Esophagus squamous epithelium (tissue), 4 donors: ENCODE measurements at regions not wholly inside any gene's neighbourhood (a gene's known extent, or its start where the extent isn't known, plus 50 kb on each side); places are given as distances from the start of the nearest gene placed in this dataset.

Source experiments
- POLR2A ChIP-seq, 4 donors: fragments of 450-650 bp; IDR thresholded peaks; one replicate each; pipeline ENCODE4 v1.6.1; 2017; ENCODE audit warnings: antibody characterized with exemption in 4 of 4, mild to moderate bottlenecking in 4 of 4, moderate library complexity in 3 of 4
- TF ChIP-seq, protein P1 (sequence below), 6 experiments: fragments of 450-650 bp in 4 of 6; fragments of 200-600 bp in 2 of 6; sonication (generic) in 2 of 6; IDR thresholded peaks; one replicate each; pipeline ENCODE4 v1.5.1; 2016 to 2019; ENCODE audit warnings: antibody characterized with exemption in 6 of 6, mild to moderate bottlenecking in 4 of 6, moderate library complexity in 4 of 6

DNA sequence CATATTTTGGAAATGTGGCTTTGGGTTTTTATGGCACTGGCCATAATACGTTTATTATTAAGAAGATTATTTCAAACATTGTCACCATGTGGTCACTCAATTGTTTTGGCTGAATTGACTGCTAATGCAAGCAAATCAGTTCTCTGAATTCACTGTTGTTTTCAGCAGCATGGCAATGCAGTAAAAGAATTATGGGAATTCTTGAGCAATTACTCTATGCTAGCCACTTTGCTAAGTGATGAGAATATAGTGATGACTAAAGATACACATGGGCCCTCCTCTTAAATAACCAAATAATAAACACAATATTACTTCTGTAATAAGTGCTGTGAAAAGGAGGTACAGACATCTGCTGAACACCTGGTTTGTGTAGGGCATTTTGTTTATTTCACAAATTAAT lies 58.0 kb upstream of the FANCL start:
- TF ChIP-seq, protein P1, sequence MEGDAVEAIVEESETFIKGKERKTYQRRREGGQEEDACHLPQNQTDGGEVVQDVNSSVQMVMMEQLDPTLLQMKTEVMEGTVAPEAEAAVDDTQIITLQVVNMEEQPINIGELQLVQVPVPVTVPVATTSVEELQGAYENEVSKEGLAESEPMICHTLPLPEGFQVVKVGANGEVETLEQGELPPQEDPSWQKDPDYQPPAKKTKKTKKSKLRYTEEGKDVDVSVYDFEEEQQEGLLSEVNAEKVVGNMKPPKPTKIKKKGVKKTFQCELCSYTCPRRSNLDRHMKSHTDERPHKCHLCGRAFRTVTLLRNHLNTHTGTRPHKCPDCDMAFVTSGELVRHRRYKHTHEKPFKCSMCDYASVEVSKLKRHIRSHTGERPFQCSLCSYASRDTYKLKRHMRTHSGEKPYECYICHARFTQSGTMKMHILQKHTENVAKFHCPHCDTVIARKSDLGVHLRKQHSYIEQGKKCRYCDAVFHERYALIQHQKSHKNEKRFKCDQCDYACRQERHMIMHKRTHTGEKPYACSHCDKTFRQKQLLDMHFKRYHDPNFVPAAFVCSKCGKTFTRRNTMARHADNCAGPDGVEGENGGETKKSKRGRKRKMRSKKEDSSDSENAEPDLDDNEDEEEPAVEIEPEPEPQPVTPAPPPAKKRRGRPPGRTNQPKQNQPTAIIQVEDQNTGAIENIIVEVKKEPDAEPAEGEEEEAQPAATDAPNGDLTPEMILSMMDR (IDR thresholded peaks at IDR 0.05) = no peak
- no peak for TF ChIP-seq POLR2A (IDR thresholded peaks at IDR 0.05)
